GM12892 (cell line): ENCODE measurements at regions not wholly inside any gene's neighbourhood (a gene's known extent, or its start where the extent isn't known, plus 50 kb on each side); places are given as distances from the start of the nearest gene placed in this dataset.

Source experiments
- DNase-seq: peaks from one replicate; pipeline ENCODE4 v3.0.0; 2011; ENCODE audit not compliant: insufficient read length
- FAIRE-seq: peaks from 2 replicates; lab custom pipeline; 2011; peaks lifted over from hg19 to GRCh38; lab: Jason Lieb, UNC
- POLR2A ChIP-seq: IDR thresholded peaks from 2 replicates; pipeline ENCODE4 v1.6.1; 2011; ENCODE audit warnings: low read depth, low read length, control low read depth
- POLR2AphosphoS5 ChIP-seq: IDR thresholded peaks from 2 replicates; pipeline ENCODE4 v1.6.1; 2011; ENCODE audit warnings: low read depth, low read length, control low read depth
- TAF1 ChIP-seq: IDR thresholded peaks from 2 replicates; pipeline ENCODE4 v1.6.1; 2011; ENCODE audit warnings: low read depth, mild to moderate bottlenecking, control low read depth, low read length, borderline replicate concordance

GRCh38 chr1:38213646-38214434, 167.2 kb upstream of the POU3F1 start:
- no peak for DNase-seq
- TF ChIP-seq POLR2AphosphoS5 (no peak), TAF1 (no peak), POLR2A (no peak)
- FAIRE-seq: no peak

GRCh38 chr1:38210895-38211177, 164.2 kb upstream of the POU3F1 start:
- no peak for FAIRE-seq

GRCh38 chr1:38210021-38210894, 163.7 kb upstream of the POU3F1 start:
- FAIRE-seq: no peak
- DNase-seq: no peak
- TF ChIP-seq POLR2AphosphoS5 (no peak), POLR2A (no peak), TAF1 (no peak)

More at GRCh38 chr1:38210895-38211177, 164.2 kb upstream of the POU3F1 start:
- DNase-seq: no peak
- TF ChIP-seq POLR2A (no peak), TAF1 (no peak), POLR2AphosphoS5 (no peak)

GRCh38 chr1:38208716-38209632, 162.4 kb upstream of the POU3F1 start:
- FAIRE-seq (peak; percentile 53), DNase-seq (no peak)
- no peak for TF ChIP-seq TAF1
- TF ChIP-seq POLR2AphosphoS5: no peak
- no peak for TF ChIP-seq POLR2A

- FAIRE-seq: no peak
- no peak for TF ChIP-seq TAF1
- no peak for TF ChIP-seq POLR2AphosphoS5
- TF ChIP-seq POLR2A: no peak
- DNase-seq: no peak
These were observed 161.3 kb upstream of the POU3F1 start for GRCh38 chr1:38207906-38208305.

- no peak for FAIRE-seq
- TF ChIP-seq POLR2AphosphoS5 (no peak), POLR2A (no peak), TAF1 (no peak)
- no peak for DNase-seq
These were observed 160.7 kb upstream of the POU3F1 start for GRCh38 chr1:38207275-38207674.

GRCh38 chr1:38204698-38205097, 158.1 kb upstream of the POU3F1 start:
- TF ChIP-seq POLR2A (no peak), TAF1 (no peak), POLR2AphosphoS5 (no peak)
- no peak for FAIRE-seq
- no peak for DNase-seq

- no peak for TF ChIP-seq POLR2A
- TF ChIP-seq POLR2AphosphoS5: no peak
- TF ChIP-seq TAF1: no peak
- FAIRE-seq: no peak
- DNase-seq: no peak
These were observed 156.8 kb upstream of the POU3F1 start for GRCh38 chr1:38203441-38203840.

- no peak for FAIRE-seq
- TF ChIP-seq POLR2A (no peak), POLR2AphosphoS5 (no peak), TAF1 (no peak)
- no peak for DNase-seq
These were observed 154.8 kb upstream of the POU3F1 start for GRCh38 chr1:38201431-38201830.

GRCh38 chr1:38198621-38199020, 152.0 kb upstream of the POU3F1 start:
- DNase-seq (no peak), FAIRE-seq (no peak)
- TF ChIP-seq POLR2AphosphoS5: no peak
- no peak for TF ChIP-seq POLR2A
- no peak for TF ChIP-seq TAF1

- TF ChIP-seq POLR2AphosphoS5 (no peak), POLR2A (no peak), TAF1 (no peak)
- FAIRE-seq (no peak), DNase-seq (no peak)
These were observed 151.5 kb upstream of the POU3F1 start for GRCh38 chr1:38198099-38198498.
